Activated CD4-positive, alpha-beta T cell treated with anti-CD3 and anti-CD28 coated beads for 36 hours (primary cell): ENCODE measurements at regions not wholly inside any gene's neighbourhood (a gene's known extent, or its start where the extent isn't known, plus 50 kb on each side); places are given as distances from the start of the nearest gene placed in this dataset.

ENCODE experiments used
- ATAC-seq: fragments of 200-7000 bp; cut with Tn5 transposase; one replicate; pipeline ENCODE4 v1.10.0; 2021; ENCODE audit warnings: mild to moderate bottlenecking, moderate library complexity
- CTCF ChIA-PET: fragments of 350-600 bp; sonication (Branson Sonifier 250); formaldehyde crosslinking; loops from one replicate; lab custom pipeline; 2021; ENCODE audit warnings: antibody characterized with exemption; lab: Charles Lee
- POLR2A ChIA-PET: fragments of 350-600 bp; sonication (Branson Sonifier 250); formaldehyde crosslinking; loops from one replicate; lab custom pipeline; 2021; ENCODE audit warnings: antibody characterized with exemption, inconsistent platforms; lab: Charles Lee
- DNase-seq: peaks from one replicate; pipeline ENCODE4 v3.0.0-alpha.2; 2020
- H3K27ac Mint-ChIP-seq: one replicate; pipeline ENCODE4 v1.8.0; 2021; ENCODE audit warnings: mixed read lengths
- H3K27me3 Mint-ChIP-seq: one replicate; pipeline ENCODE4 v1.8.0; 2021; ENCODE audit warnings: mixed read lengths
- H3K36me3 Mint-ChIP-seq: one replicate; pipeline ENCODE4 v1.8.0; 2021; ENCODE audit warnings: low read depth, mixed read lengths
- H3K4me1 Mint-ChIP-seq: one replicate; pipeline ENCODE4 v1.8.0; 2021; ENCODE audit warnings: mixed read lengths
- H3K4me3 Mint-ChIP-seq: one replicate; pipeline ENCODE4 v1.8.0; 2021; ENCODE audit warnings: mild to moderate bottlenecking, moderate library complexity, mixed read lengths
- H3K9me3 Mint-ChIP-seq: one replicate; pipeline ENCODE4 v1.8.0; 2021; ENCODE audit warnings: low read depth, mixed read lengths
- intact Hi-C, 2 experiments: fragments of 100-400 bp; cut with DNase I in 1 of 2; cut with micrococcal nuclease in 1 of 2; formaldehyde crosslinking; loops; one replicate each; pipeline versions ENCODE4 v1.14.2 to v1.15.1; 2022 to 2024; cut with DNase I, micrococcal nuclease

DNA sequence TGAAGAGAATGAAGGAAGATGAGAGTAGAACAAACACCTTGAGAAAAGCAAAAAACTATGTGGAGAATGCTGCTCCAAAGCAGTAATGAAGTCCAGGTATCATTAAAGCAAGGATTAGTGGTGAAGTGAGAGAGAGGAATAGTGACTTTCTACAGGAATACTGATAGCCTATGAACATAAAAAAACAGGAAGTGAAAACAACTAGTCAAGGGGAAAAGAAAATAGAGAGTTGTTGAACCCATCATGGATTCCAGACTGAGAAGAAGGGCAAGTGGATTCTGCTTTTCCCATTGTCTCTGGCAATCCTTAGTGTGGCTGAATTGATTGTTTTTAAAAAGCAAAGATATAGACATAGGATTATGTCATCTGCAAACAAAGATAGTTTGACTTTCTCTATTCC lies 119.9 kb upstream of the LHX8 start:
- ChIA-PET POLR2A (no interaction called here), CTCF (no interaction called here)
- no peaks in the 10 kb centered on the region for H3K4me1 Mint-ChIP-seq
- peaks cover 4% of the 10 kb centered on the region for H3K9me3 Mint-ChIP-seq
- H3K27me3 Mint-ChIP-seq = no peaks in the 10 kb centered on the region
- H3K36me3 Mint-ChIP-seq = no peaks in the 10 kb centered on the region
- ATAC-seq (no peak), DNase-seq (no peak)
- no peak overlapping the region for H3K27ac Mint-ChIP-seq
- H3K4me3 Mint-ChIP-seq = no peak overlapping the region
- intact Hi-C loops = no loop called here

DNA sequence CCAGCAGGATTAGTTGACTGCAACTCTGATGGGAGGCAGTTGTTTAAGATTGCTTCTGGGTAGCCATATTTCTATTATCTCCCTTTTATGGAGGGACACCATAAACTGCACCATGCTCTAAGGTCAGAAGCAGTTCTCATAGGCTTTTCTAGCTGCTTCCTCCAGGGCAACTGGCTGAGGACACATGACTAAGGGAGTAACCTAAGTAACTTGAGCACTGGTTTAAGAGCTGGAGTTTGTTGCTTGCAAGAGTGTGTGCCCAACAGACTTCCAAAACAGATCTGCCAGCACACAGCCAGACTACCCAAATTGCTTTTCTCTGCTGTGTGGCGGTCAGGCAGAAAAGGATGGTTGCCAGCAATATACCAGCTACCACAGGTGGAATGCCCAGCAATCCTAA lies 111.2 kb upstream of the LHX8 start:
- POLR2A ChIA-PET = no interaction called here
- no peak overlapping the region for H3K4me3 Mint-ChIP-seq
- peaks cover 6% of the 10 kb centered on the region for H3K9me3 Mint-ChIP-seq
- intact Hi-C loops = no loop called here
- CTCF ChIA-PET = no interaction called here
- ATAC-seq (no peak), DNase-seq (no peak)
- no peaks in the 10 kb centered on the region for H3K4me1 Mint-ChIP-seq
- no peaks in the 10 kb centered on the region for H3K27me3 Mint-ChIP-seq
- H3K36me3 Mint-ChIP-seq = no peaks in the 10 kb centered on the region
- H3K27ac Mint-ChIP-seq = no peak overlapping the region

DNA sequence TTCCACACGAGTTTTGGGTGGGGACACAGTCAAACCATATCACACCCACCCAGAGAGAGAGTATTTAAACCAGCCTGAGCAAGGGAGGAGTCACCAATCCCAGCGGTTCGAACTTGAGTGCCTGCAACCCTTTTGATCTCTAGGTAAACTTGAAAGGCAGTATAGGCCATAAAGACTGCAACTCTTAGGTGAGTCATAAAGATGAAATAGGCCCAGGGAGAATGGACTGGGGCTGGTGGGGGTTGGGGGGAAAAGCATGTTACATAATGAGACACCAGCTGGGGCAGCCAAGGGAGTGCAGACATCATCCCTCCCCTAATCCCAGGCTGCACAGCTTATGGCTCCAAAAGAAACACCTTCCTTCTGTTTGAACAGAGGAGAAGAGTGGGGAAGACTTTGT lies 99.8 kb upstream of the LHX8 start:
- Mint-ChIP-seq H3K4me3 (no peak overlapping the region), H3K36me3 (no peaks in the 10 kb centered on the region), H3K4me1 (no peaks in the 10 kb centered on the region), H3K9me3 (peaks cover 4% of the 10 kb centered on the region), H3K27ac (no peak overlapping the region), H3K27me3 (no peaks in the 10 kb centered on the region)
- no peak for DNase-seq
- POLR2A ChIA-PET = no interaction called here
- intact Hi-C loops = no loop called here
- ATAC-seq = no peak
- CTCF ChIA-PET = no interaction called here

DNA sequence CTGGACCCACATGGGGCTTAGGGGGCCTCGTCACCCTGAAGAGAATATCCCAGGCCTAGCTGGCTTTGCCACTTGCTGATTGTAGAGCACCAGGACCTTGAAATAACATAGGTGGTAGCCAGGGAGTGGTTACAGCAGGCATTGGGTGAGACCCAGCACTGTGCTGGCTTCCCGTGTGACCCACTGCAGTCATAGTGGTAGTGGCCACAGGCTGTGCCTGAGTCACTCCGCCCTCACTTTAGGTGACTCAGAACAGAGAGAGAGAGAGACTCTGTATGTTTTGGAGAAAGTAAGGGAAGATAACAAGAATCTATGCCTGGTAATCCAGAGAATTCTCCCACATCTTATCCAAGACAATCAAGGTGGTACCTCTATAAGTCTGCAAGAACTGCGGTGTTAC lies 98.7 kb upstream of the LHX8 start:
- no peaks in the 10 kb centered on the region for H3K27me3 Mint-ChIP-seq
- H3K27ac Mint-ChIP-seq = no peak overlapping the region
- CTCF ChIA-PET = no interaction called here
- POLR2A ChIA-PET = no interaction called here
- ATAC-seq (no peak), DNase-seq (no peak)
- H3K36me3 Mint-ChIP-seq = no peaks in the 10 kb centered on the region
- H3K4me1 Mint-ChIP-seq = no peaks in the 10 kb centered on the region
- intact Hi-C loops = no loop called here
- no peak overlapping the region for H3K4me3 Mint-ChIP-seq
- peaks cover 4% of the 10 kb centered on the region for H3K9me3 Mint-ChIP-seq

DNA sequence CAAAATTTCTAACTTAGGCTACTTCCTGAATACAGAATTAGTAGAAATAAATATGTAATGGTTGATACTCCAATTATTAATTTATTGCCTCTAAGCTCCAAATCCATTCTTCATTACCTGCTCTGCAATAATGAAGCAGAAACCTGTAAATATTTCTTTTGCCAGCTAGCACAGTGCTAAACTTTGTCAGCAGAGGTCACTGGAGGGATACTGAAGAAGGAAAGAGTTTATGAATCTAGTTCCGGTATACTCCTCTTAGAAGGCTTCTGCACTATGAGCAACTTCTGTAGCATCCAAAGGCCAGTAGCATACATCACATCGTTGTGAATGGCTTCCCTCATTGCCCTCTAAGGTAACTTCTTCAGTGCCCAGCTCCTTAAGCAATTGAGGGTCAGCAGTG lies 81.0 kb upstream of the LHX8 start:
- H3K27ac Mint-ChIP-seq = no peak overlapping the region
- no peaks in the 10 kb centered on the region for H3K36me3 Mint-ChIP-seq
- peaks cover 13% of the 10 kb centered on the region for H3K9me3 Mint-ChIP-seq
- no peaks in the 10 kb centered on the region for H3K4me1 Mint-ChIP-seq
- POLR2A ChIA-PET = no interaction called here
- no peaks in the 10 kb centered on the region for H3K27me3 Mint-ChIP-seq
- intact Hi-C loops = no loop called here
- H3K4me3 Mint-ChIP-seq = no peak overlapping the region
- no peak for ATAC-seq
- CTCF ChIA-PET = no interaction called here
- no peak for DNase-seq

DNA sequence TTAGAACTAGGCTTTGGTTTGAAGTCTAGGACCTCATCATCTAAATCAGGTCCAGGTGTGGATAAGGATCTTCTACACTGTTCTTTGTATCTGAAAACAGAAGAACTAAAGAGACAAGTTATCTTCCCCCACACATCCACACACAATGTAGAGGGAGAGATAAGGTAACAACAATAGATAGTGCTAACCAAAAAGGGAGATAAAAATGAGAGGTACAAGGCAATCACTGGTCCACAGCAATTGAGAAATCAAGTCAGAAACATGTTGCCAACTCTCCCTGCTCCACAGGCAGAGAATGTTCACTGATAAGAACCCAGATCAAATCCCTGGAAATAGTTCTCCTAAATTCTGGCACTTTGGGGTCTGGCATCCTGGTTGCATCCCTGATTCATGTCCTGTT lies 75.8 kb upstream of the LHX8 start:
- no peak overlapping the region for H3K4me3 Mint-ChIP-seq
- intact Hi-C loops = no loop called here
- H3K9me3 Mint-ChIP-seq = peaks cover 16% of the 10 kb centered on the region
- DNase-seq = no peak
- no peak for ATAC-seq
- H3K27ac Mint-ChIP-seq = no peak overlapping the region
- H3K4me1 Mint-ChIP-seq = no peaks in the 10 kb centered on the region
- ChIA-PET POLR2A (no interaction called here), CTCF (no interaction called here)
- H3K36me3 Mint-ChIP-seq = no peaks in the 10 kb centered on the region
- H3K27me3 Mint-ChIP-seq = no peaks in the 10 kb centered on the region

DNA sequence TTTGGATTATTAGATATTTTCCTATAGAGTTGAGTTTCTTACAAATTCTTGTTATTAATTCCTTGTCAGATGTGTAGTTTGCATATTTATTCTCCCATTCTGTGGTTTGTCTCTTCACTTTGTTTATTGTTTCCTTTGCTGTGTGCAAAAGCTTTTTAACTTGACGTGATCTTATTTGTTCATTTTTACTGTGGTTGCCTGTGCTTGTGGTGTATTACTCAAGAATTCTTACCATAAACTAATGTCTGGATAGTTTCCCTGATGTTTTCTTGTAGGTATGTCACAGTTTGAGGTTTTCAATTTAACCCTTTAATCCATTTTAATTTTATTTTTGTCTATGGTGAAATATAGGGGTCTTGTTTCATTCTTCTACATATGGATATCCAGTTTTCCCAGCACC lies 72.1 kb upstream of the LHX8 start:
- CTCF ChIA-PET = no interaction called here
- DNase-seq = no peak
- ATAC-seq = no peak
- peaks cover 13% of the 10 kb centered on the region for H3K9me3 Mint-ChIP-seq
- POLR2A ChIA-PET = no interaction called here
- H3K36me3 Mint-ChIP-seq = no peaks in the 10 kb centered on the region
- intact Hi-C loops = no loop called here
- H3K4me1 Mint-ChIP-seq = no peaks in the 10 kb centered on the region
- no peak overlapping the region for H3K4me3 Mint-ChIP-seq
- no peaks in the 10 kb centered on the region for H3K27me3 Mint-ChIP-seq
- H3K27ac Mint-ChIP-seq = no peak overlapping the region

DNA sequence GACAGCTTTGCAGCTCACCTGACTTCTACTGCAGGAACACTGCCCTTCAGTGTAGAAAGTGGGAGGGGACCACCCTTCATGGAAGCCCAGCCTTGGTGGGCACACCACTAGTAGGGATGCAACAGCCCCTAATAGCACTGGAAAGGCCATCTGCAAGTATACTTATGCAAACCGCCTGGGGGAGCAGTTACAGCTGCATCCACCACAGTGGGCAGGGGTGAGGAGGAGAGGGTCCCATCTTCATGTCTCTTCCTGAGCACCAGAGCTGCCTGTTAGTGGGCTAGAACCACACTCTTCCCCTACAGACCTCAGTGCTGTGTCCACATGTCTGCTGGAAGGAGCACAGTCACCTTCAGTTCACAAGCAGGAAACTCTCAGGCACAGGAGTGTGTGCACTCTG lies 66.2 kb upstream of the LHX8 start:
- Mint-ChIP-seq H3K4me1 (no peaks in the 10 kb centered on the region), H3K36me3 (no peaks in the 10 kb centered on the region), H3K27me3 (no peaks in the 10 kb centered on the region), H3K27ac (no peak overlapping the region), H3K4me3 (no peak overlapping the region), H3K9me3 (peaks cover 5% of the 10 kb centered on the region)
- no peak for ATAC-seq
- intact Hi-C loops = no loop called here
- DNase-seq = no peak
- POLR2A ChIA-PET = no interaction called here
- CTCF ChIA-PET = no interaction called here

DNA sequence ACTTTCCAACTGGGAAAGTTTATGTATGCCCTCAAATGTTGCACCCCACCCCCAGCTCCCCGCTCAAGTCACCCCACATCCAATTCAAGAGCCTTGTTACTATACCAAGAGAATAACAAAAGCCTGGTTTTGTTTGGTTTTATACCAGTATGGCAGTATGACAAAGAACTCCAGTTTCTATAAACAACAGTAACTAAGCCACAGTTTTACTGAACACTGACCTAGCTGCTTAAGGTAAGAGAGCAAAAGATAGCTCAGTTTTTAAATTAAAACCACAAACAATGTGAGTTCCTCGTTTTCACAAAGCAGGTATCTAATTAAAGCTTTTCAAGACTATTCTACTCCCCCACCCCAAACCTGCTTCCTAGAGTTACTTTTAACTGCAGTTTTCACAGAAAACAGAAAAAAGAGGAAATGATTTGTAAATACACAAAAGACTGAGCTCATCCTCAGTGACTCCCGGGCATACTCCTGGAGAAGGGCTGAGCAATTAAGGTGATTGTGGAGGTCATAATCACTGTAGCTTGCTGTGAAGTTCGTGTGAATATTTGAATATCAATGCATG lies 59.3 kb upstream of the LHX8 start:
- Mint-ChIP-seq H3K27me3 (no peaks in the 10 kb centered on the region), H3K4me3 (no peak overlapping the region)
- no peak for ATAC-seq

DNA sequence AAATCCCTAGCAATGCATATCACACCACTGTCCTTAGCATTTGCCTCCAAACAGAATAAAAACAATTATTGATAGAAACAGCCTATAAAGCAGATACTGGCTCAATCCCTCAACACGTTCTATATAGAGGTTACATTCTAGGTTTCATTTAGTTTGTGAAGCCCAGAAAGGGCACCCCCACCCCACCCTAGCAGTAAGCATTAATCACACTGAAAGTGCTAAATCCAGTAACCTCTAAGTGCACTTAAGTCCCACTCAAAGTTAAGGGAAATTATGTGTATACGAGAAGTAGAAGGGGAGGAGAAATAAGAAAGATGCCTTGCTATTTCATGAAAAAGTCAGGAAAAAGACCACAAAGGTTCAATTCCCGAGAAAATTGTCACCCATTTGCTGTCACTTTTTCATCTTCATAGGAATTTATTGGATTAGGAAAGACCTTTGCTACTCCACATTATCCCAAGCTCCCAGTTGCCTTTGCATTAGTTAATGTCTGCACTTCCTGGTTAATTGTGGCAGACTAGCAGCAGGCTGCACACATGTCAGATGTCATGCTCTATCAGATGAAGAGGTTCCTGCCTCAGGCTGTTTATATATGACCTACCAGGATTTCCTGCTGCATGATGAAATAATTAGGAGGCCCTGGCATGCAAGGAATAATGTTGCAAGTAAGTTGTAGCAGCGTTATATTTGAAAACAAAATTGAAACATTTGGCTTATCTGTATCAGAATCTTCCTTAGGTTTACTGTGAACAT lies 54.5 kb upstream of the LHX8 start:
- no peak for DNase-seq

More for the DNA sequence above, 59.3 kb upstream of the LHX8 start:
- intact Hi-C loops = no loop called here
- ChIA-PET POLR2A (no interaction called here), CTCF (no interaction called here)
- no peaks in the 10 kb centered on the region for H3K9me3 Mint-ChIP-seq
- H3K36me3 Mint-ChIP-seq = no peaks in the 10 kb centered on the region
- no peak overlapping the region for H3K27ac Mint-ChIP-seq
- H3K4me1 Mint-ChIP-seq = no peaks in the 10 kb centered on the region
- DNase-seq = no peak

DNA sequence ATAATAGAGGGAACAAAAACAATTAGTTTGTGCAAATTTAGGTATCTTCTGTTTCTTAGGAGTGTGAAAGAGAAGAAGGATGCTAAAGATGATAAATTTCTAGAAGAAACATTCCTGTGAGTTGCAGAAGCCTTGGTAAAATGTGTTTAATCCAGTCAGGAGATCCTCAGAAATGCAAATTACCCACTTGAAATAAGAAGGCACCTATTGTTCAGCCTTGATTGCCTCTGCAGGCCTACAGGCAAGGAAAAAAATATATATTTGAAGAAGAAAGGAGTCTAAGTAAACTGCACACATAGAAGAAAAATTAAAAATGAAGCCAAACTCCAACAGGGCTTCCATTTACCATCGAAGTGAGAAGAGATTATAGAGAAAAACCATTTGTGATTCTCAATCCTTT lies 51.0 kb upstream of the LHX8 start:
- POLR2A ChIA-PET = no interaction called here
- intact Hi-C loops = no loop called here
- Mint-ChIP-seq H3K4me3 (no peak overlapping the region), H3K9me3 (peaks cover 5% of the 10 kb centered on the region), H3K36me3 (no peaks in the 10 kb centered on the region), H3K27ac (no peak overlapping the region), H3K4me1 (no peaks in the 10 kb centered on the region), H3K27me3 (no peaks in the 10 kb centered on the region)
- ATAC-seq (no peak), DNase-seq (no peak)
- CTCF ChIA-PET = no interaction called here

More for the DNA sequence above, 54.5 kb upstream of the LHX8 start:
- no peaks in the 10 kb centered on the region for H3K4me1 Mint-ChIP-seq
- no peak for ATAC-seq
- intact Hi-C loops = no loop called here
- H3K27me3 Mint-ChIP-seq = no peaks in the 10 kb centered on the region
- no peak overlapping the region for H3K4me3 Mint-ChIP-seq
- peaks cover 5% of the 10 kb centered on the region for H3K9me3 Mint-ChIP-seq
- ChIA-PET POLR2A (no interaction called here), CTCF (no interaction called here)
- H3K36me3 Mint-ChIP-seq = no peaks in the 10 kb centered on the region
- H3K27ac Mint-ChIP-seq = no peak overlapping the region

DNA sequence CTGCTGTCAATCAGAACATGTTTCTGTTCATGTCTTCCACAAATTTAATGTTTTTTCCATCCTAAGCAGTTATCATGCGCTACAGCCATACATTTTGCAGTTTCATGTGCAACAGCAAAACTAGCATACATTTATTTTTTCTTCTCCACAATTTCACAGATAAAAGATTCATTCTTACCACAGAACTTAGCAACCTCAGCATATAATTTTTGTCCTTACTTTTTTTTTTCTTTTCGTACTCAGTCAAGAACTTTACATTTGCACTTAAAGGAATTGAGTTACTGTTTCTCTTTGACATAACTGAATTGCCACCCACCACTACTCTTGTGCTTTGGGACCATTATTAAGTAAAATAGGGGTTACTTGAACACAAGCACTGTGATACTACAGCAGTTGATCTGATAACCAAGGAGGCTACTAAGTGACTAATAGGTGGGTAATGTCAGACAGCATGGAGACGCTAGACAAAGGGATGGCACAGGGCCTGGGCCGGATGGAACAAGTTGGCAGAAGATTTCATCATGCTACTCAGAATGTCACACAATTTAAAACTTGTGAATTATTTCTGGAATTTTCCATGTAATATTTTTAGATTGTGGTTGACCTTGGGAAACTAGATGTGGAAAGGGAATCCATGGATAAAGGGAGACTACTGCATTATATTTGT lies 50.2 kb upstream of the LHX8 start:
- intact Hi-C loops = no loop called here
- Mint-ChIP-seq H3K27ac (no peak overlapping the region), H3K36me3 (no peaks in the 10 kb centered on the region), H3K4me1 (no peaks in the 10 kb centered on the region), H3K4me3 (no peak overlapping the region), H3K9me3 (peaks cover 5% of the 10 kb centered on the region), H3K27me3 (no peaks in the 10 kb centered on the region)
- POLR2A ChIA-PET = no interaction called here
- CTCF ChIA-PET = no interaction called here
- no peak for DNase-seq
- ATAC-seq = no peak
